Activated naive CD4-positive, alpha-beta T cell (primary cell): ENCODE measurements at regions not wholly inside any gene's neighbourhood (a gene's known extent, or its start where the extent isn't known, plus 50 kb on each side); places are given as distances from the start of the nearest gene placed in this dataset.
"Not testable (repeated sequence)": the region's sequence is repeated elsewhere in the genome, so short reads cannot be mapped to it uniquely, and the experiment has no call there.

Experiments
- DNase-seq, 4 experiments: peaks; one replicate each; lab custom pipeline; 2025; lab: John Stamatoyannopoulos, UW

DNA sequence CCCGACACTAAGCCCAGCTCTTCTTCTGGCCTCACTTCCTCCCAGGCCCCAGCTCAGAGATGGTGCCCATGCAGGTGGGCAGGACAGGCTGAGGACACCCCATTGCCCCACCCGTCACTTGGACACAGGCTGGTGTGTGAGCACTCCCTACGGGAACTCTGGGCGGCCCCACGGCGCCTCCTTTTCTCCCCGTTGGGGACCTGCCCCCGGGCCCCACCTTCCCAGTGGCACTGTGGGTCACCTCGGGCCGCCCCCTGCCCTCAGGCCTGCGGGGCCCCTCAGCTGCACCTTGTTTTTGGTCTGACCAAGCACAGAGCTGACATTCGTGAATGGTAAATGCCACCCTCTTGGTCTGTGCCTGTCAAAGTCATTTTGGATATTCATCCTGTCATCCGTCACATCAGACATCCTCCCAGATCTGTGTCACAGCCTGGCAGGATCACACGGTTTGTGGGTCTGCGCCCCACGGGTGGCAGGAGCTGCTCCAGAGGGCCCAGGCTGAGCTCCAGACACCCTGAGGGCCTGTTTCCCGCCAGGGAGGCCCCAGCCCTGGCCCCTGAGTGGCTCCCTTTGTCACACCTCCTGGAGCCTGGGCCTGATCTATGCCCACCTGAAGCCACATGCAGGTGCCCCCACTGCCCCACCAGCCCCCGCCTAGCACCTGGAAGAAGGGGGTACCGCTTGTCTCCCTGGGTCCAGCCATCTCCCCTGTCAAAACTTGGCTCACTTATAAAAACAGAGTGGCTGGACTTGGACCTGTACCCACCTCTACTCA, 1188.5 kb downstream of the BRD1 start:
- DNase-seq = no peak

DNA sequence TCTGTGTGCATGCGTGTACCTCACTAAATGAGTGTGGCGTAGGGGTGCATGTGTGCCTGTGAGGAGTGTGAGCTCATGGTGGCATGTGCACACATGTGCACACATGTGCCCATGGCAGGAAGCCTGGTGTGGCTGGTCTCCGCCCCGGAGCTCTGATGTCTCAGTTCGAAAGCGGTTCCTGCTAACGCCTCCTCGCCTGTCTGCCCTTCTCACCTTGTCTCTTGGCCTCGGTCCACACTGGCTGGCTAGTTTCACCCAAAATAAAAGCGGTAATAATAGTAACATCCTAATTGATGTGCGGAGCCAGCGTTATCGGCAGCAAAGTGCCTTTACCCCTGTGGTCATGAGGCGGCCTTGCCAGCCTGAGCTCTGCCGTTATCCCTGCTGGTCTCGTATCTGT, 1190.4 kb downstream of the BRD1 start:
- DNase-seq = no peak

GRCh38 chr22:48636746-48637145, 1190.9 kb downstream of the BRD1 start:
- no peak for DNase-seq

DNA sequence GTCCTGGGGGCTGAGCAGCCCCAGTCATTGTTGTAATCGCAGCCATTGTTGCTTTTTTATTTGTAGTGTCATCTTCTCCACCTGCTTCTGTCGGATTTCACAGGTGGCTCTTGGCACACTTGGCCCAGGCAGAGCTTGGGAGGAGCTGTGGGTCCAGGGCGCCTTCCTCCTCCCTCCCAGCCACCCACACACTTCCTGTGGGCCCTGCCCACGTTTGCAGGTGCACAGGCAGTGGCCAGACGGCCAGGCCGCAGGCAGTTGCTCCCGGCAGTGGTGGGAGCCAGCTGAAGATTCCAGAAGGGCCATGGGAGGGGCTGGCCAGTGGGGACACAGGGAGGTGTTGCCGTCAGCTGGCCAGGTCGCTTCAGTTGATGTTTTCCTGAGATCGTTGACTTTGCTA, 1191.9 kb downstream of the BRD1 start:
- DNase-seq = no peak

DNA sequence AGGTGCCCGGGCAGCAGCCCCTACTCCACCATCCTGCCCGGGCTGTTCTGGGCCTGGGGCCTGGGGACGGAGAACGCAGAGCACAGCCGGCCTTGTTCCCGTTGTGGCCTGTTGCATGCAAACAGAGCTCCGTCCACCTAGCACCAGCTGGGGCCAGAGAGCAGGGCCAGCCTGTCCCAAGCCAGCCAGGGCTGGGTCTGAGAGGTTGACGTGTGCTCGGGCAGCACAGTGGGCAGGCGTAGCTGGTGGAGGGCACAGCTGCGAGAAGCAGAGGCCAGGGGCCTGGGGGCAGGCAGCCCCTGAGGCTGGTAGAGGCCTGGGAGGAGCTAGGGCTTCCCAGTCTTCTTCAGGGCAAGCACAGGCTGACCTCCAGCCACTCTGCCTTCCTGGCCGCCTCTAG, 1192.6 kb downstream of the BRD1 start:
- DNase-seq = no peak

DNA sequence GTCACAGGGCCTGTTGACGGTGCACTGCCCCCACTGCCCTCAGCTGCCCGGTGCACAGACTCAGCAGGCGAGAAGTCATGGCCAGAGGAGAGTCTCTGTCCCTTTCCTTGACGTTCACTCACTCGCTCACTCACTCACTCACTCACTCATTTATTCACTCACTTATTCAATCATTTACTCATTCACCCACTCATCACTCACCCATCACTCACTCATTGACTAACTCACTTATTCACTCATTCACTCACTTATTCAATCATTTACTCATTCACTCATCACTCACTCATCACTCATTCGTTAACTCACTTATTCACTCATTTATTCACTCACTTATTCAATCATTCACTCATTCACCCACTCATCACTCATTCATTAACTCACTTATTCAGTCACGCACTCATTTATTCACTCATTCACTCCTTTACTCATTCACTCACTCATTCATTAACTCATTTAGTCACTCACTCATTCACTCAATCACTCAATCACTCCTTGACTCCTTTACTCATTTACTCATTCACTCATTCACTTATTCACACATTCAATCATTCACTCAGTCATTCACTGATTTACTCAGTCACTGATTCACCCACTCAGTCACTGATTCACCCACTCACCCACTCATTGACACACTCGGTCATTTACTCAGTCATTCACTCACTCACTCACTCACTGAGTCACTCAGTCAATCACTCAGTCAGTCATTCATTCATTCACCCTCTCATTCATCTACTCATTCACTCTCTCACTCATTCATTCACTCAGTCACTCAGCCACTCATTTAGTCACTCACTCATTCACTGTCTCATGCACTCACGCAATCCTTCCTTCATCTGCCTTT, 1193.5 kb downstream of the BRD1 start:
- no peak for DNase-seq

GRCh38 chr22:48632646-48633246, 1194.9 kb downstream of the BRD1 start:
- no peak for DNase-seq

GRCh38 chr22:48631288-48631863, 1196.3 kb downstream of the BRD1 start:
- DNase-seq = no peak

DNA sequence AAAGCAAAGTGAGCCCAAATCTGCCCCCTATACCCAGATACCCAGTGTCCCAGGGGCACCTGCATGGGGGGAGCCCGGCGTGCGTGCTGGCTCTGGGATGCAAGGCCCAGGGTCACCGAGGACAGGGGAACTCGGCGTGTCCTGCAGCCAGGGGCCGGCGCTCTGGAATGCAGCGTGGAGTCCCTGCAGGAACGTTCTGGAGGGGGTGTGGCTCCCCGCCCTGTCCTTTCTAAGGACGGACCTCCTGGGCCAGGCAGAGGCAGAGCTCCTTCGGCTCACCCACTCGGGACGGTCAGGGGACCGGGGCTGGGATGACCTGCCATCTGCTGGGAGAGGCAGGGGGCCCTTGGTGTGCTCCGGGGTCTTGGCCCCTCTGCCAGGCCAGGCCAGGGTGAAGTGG, 1196.8 kb downstream of the BRD1 start:
- DNase-seq = no peak

GRCh38 chr22:48630433-48630754, 1197.3 kb downstream of the BRD1 start:
- DNase-seq = no peak

- DNase-seq = no peak
Measured at GRCh38 chr22:48629631-48630432, 1197.8 kb downstream of the BRD1 start.

DNA sequence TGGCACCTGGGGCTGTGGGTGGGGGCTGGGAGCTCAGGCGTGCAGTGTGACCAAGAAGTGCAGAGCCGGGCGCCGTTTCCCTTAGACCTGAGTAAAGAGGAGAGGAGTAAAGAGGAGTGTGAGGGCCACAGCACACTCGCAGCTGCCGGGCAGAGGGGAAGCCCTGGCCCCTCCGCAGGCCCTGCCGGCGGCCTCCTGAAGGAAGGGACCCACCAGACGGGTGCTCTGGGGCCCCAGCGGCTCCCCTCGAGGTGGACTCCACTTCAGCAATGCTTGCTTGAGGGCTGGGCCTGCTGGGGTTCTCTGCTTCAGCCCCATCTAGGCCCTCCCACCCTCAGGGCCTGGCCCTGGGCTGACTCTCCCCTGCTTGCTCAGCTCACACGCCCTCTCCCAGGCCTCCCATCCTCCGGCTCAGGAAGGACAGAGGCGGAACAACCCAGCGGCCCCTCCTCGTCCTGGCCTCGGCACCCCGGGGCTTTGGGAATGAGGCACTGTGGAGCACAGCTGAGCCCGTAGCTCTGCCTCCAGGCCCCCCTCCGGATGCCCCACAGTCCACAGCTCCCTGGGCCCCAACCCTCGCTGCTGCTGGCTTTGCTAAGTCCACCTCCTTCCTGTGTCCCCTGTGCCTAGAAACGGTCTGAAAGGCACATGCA, 1198.7 kb downstream of the BRD1 start:
- DNase-seq = no peak

DNA sequence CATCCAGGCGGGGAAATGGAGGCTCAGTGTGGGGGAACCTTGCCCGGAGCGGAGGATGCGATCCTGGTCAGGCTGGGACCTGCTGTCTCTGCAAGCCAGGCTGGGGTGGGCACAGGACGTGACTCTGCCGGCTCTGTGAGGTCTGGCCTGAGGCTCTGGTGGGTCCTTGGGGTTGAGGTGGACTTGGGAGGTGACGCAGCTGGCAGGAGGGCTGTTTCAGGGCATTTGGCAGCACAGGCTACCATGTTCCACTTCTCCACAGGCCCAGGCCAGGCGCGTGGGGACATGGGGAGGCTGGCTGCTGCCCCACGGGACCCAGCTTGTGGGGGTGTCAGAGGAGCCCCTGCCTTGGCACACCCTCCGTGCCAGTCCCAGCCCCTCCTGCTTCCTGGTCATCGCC, 1199.7 kb downstream of the BRD1 start:
- no peak for DNase-seq

GRCh38 chr22:48627203-48627602, 1200.5 kb downstream of the BRD1 start:
- no peak for DNase-seq

DNA sequence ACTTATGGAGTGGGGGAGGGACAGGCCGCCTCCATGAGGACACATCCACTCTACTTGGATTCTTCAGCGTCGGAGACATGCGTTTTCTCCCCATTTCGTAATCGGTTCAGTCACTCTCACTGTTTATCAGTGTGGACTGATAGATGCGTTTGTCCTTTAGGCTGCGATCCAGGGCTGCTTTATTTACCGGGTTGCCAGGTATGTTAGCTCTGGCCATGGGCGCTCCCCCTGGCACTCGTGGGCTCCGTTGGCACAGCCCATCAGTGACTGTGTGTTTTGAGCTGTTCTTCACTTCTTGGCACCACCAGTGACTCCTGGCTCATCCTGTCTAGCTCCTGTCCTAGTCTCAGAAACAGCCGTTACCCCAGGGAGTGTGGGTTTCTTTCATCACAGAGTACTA, 1203.3 kb downstream of the BRD1 start:
- DNase-seq = no peak

- DNase-seq = no peak
Measured at GRCh38 chr22:48622891-48623545, 1204.7 kb downstream of the BRD1 start.

- DNase-seq = no peak
Measured at GRCh38 chr22:48621085-48621484, 1206.6 kb downstream of the BRD1 start.

DNA sequence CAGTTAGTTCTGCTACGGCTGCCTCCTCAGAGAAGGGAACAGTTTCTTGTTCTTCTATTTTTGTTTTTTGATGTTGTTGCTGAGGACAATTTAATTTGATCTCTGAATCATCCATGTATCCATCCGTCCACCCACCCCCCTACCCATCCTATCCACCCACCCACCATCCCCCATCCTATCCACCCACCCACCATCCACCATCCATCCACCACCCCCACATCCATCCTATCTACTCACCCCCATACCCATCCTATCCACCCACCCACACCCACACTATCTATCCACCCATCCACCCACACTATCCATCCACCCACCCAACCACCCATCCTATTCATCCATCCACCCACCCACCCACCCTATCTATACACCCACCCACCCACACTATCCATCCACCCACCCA, 1207.2 kb downstream of the BRD1 start:
- DNase-seq = not testable (repeated sequence)

GRCh38 chr22:48619721-48620120, 1208.0 kb downstream of the BRD1 start:
- DNase-seq = no peak

GRCh38 chr22:48618326-48618725, 1209.3 kb downstream of the BRD1 start:
- no peak for DNase-seq

DNA sequence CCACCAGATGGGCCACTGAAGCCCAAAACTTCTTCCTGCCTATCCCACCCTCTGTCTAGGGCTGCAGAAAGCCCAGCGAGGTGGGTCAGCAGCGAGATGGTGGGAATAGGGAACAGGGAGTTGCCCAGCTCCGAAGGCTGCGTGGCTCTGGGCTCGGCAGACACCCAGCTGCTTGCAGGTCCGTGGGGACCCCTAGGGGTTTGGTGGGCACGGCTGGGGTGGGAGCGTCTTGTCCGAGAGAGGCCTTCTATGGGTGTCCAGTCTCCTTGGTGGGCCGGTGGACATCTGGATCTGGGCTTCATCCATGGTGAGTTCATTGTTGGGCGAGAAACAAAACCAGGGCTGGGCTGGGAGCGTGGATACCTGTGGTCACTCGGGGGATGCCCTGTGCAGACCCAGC, 1211.0 kb downstream of the BRD1 start:
- DNase-seq = no peak
